Osteoblast (primary cell): ENCODE measurements at regions not wholly inside any gene's neighbourhood (a gene's known extent, or its start where the extent isn't known, plus 50 kb on each side); places are given as distances from the start of the nearest gene placed in this dataset.
"Not testable (repeated sequence)": the region's sequence is repeated elsewhere in the genome, so short reads cannot be mapped to it uniquely, and the experiment has no call there.

Experiments
- DNase-seq: peaks from one replicate; pipeline ENCODE4 v3.0.0; 2011; ENCODE audit warnings: low spot score, mixed read lengths; ENCODE audit not compliant: insufficient read length; ENCODE audit errors: missing footprints
- H2AFZ ChIP-seq: 2 replicates; pipeline ENCODE4 v1.6.0; 2011; ENCODE audit warnings: mild to moderate bottlenecking, low read length
- H3K27ac ChIP-seq: 2 replicates; pipeline ENCODE4 v1.5.1; 2011; ENCODE audit warnings: mild to moderate bottlenecking, low read depth, low read length, moderate library complexity
- H3K27me3 ChIP-seq: 2 replicates; pipeline ENCODE4 v1.6.0; 2012; ENCODE audit warnings: mild to moderate bottlenecking, control low read depth, inconsistent platforms, low read length, moderate library complexity; ENCODE audit not compliant: insufficient read depth
- H3K36me3 ChIP-seq: 2 replicates; pipeline ENCODE4 v1.5.1; 2011; ENCODE audit warnings: mild to moderate bottlenecking, low read length, control low read depth, moderate library complexity; ENCODE audit not compliant: insufficient read depth
- H3K4me1 ChIP-seq: 2 replicates; pipeline ENCODE4 v1.5.1; 2011; ENCODE audit warnings: mild to moderate bottlenecking, low read length, control low read depth, moderate library complexity; ENCODE audit not compliant: insufficient read depth
- H3K4me2 ChIP-seq: 2 replicates; pipeline ENCODE4 v1.6.0; 2011; ENCODE audit warnings: mild to moderate bottlenecking, low read length; ENCODE audit not compliant: insufficient read depth
- H3K4me3 ChIP-seq: fragments of 200-600 bp; sonication (generic); 3 replicates; pipeline ENCODE4 v1.5.1; 2012; ENCODE audit warnings: mild to moderate bottlenecking, low read length, inconsistent platforms; ENCODE audit not compliant: insufficient read depth
- H3K79me2 ChIP-seq: 2 replicates; pipeline ENCODE4 v1.6.0; 2012; ENCODE audit warnings: mild to moderate bottlenecking, low read length, control low read depth, inconsistent platforms; ENCODE audit not compliant: insufficient read depth
- H3K9me3 ChIP-seq: 2 replicates; pipeline ENCODE4 v1.5.1; 2011; ENCODE audit warnings: low read depth, low read length, control low read depth
- H4K20me1 ChIP-seq: 2 replicates; pipeline ENCODE4 v1.6.0; 2012; ENCODE audit warnings: mild to moderate bottlenecking, low read length, control low read depth; ENCODE audit not compliant: insufficient read depth
- CTCF ChIP-seq: IDR thresholded peaks from 2 replicates; pipeline ENCODE4 v1.5.1; 2011; ENCODE audit warnings: mild to moderate bottlenecking, low read depth, low read length, moderate library complexity; ENCODE audit errors: extremely low read depth

- Histone ChIP-seq H2AFZ (peak overlapping the region; percentile 84), H3K4me2 (peak overlapping the region; percentile 65), H3K79me2 (no peaks in the 10 kb centered on the region), H3K36me3 (no peaks in the 10 kb centered on the region), H4K20me1 (no peaks in the 10 kb centered on the region), H3K27me3 (peaks cover 34% of the 10 kb centered on the region), H3K9me3 (no peaks in the 10 kb centered on the region), H3K4me3 (peak overlapping the region; percentile 63), H3K27ac (no peak overlapping the region), H3K4me1 (no peaks in the 10 kb centered on the region)
- no peak for TF ChIP-seq CTCF
- peak; percentile 42 for DNase-seq
These were observed 333.9 kb downstream of the SRGAP2C start for GRCh38 chr1:121518726-121519041.

- peak overlapping the region; percentile 63 for H3K4me3 ChIP-seq
- H4K20me1 ChIP-seq = no peaks in the 10 kb centered on the region
- H3K27ac ChIP-seq = no peak overlapping the region
- no peaks in the 10 kb centered on the region for H3K4me1 ChIP-seq
- H3K36me3 ChIP-seq = no peaks in the 10 kb centered on the region
- no peak for TF ChIP-seq CTCF
- peak; percentile 80 for DNase-seq
- H3K9me3 ChIP-seq = no peaks in the 10 kb centered on the region
- H3K4me2 ChIP-seq = peak overlapping the region; percentile 65
- H3K27me3 ChIP-seq = peaks cover 34% of the 10 kb centered on the region
- H2AFZ ChIP-seq = peak overlapping the region; percentile 84
- H3K79me2 ChIP-seq = no peaks in the 10 kb centered on the region
These were observed 334.4 kb downstream of the SRGAP2C start for GRCh38 chr1:121519042-121519755.

- H3K36me3 ChIP-seq, H3K4me1 ChIP-seq, H3K79me2 ChIP-seq, H3K27ac ChIP-seq, H4K20me1 ChIP-seq, H3K9me3 ChIP-seq, DNase-seq: not testable (repeated sequence)
- peaks cover 34% of the 10 kb centered on the region for H3K27me3 ChIP-seq
- peak overlapping the region; percentile 65 for H3K4me2 ChIP-seq
- peak overlapping the region; percentile 63 for H3K4me3 ChIP-seq
- H2AFZ ChIP-seq = peak overlapping the region; percentile 84
These were observed 335.0 kb downstream of the SRGAP2C start for GRCh38 chr1:121519756-121520286.

GRCh38 chr1:121522061-121522759 is 337.4 kb downstream of the SRGAP2C start:
- no peak for TF ChIP-seq CTCF
- Histone ChIP-seq H3K27me3 (peaks cover 34% of the 10 kb centered on the region), H3K4me1 (no peaks in the 10 kb centered on the region), H3K36me3 (no peaks in the 10 kb centered on the region), H3K9me3 (no peaks in the 10 kb centered on the region), H3K79me2 (no peaks in the 10 kb centered on the region), H3K27ac (no peak overlapping the region), H2AFZ (no peak overlapping the region), H4K20me1 (no peaks in the 10 kb centered on the region), H3K4me3 (no peak overlapping the region), H3K4me2 (no peak overlapping the region)
- no peak for DNase-seq

GRCh38 chr1:121523112-121523511 is 338.3 kb downstream of the SRGAP2C start:
- H3K4me2 ChIP-seq, H3K79me2 ChIP-seq, H4K20me1 ChIP-seq, H2AFZ ChIP-seq, H3K4me1 ChIP-seq, H3K36me3 ChIP-seq, H3K27ac ChIP-seq, H3K4me3 ChIP-seq, DNase-seq, H3K9me3 ChIP-seq: not testable (repeated sequence)
- peaks cover 31% of the 10 kb centered on the region for H3K27me3 ChIP-seq
